Hippocampal formation (tissue), 2 donors: ENCODE measurements at regions not wholly inside any gene's neighbourhood (a gene's known extent, or its start where the extent isn't known, plus 50 kb on each side); places are given as distances from the start of the nearest gene placed in this dataset.

Experiments used
- DNase-seq, 2 donors: peaks; one replicate each; lab custom pipeline; 2025; lab: John Stamatoyannopoulos, UW

GRCh38 chr16:79329166-79329521, 271.4 kb downstream of the MAF start:
- DNase-seq, result peak in 1 of 2 donors; percentile 62

- peak in 1 of 2 donors; percentile 62 for DNase-seq
Measured at GRCh38 chr16:79328402-79329165, 272.0 kb downstream of the MAF start.

- no peak for DNase-seq
Measured at GRCh38 chr16:79327836-79328235, 272.7 kb downstream of the MAF start.

- no peak for DNase-seq
Measured at GRCh38 chr16:79326549-79326948, 274.0 kb downstream of the MAF start.

DNA sequence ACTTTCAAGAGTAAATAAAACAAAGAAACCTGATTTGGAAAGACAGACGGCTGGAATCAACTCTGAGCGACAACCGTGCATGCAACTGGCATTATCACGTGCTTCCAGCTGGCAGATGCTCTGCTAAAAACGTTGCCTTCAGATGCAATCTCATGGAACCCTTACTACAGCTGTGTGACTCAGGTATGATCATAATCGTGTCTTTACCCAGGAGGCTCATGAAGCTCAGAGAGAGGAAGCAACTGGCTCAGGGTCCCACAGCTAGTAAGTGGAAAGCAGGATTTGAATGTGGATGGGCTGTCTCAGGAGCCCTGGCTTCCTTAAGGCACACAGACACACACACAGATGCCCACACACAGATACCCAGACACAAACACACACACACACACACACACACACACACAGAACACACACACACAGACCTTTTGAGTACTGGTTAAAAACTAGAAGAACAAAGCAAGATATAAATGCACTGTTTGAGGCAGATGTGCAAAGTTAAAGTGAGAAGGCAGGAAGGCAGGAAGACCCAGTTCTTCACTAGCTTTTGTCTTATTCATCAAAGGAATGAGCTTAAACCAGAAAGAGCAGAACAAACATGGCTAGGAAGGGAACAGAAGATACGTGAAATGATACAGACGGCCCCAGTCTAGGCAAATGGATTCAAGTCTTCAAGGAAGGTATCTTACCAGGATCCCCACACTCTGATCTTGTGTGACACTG, 275.2 kb downstream of the MAF start:
- DNase-seq, result no peak

DNA sequence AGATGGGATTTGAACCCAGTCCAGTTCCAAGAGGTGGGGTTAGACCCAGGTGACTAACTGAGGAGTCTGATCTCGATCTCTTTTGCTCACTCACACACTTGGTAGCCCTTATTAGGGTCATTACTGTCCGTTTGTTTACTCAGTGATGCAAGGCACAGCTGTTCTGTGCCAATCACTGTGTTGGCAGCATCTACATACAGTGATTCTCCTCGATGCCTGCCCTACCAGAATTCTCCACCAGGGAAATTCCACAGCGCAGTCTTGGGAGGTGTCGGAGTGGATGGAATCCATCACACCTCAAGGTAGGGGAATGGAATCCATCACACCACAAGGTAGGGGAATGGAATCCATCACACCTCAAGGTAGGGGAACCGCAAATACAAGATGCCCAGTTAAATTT, 279.6 kb downstream of the MAF start:
- DNase-seq, result no peak

DNA sequence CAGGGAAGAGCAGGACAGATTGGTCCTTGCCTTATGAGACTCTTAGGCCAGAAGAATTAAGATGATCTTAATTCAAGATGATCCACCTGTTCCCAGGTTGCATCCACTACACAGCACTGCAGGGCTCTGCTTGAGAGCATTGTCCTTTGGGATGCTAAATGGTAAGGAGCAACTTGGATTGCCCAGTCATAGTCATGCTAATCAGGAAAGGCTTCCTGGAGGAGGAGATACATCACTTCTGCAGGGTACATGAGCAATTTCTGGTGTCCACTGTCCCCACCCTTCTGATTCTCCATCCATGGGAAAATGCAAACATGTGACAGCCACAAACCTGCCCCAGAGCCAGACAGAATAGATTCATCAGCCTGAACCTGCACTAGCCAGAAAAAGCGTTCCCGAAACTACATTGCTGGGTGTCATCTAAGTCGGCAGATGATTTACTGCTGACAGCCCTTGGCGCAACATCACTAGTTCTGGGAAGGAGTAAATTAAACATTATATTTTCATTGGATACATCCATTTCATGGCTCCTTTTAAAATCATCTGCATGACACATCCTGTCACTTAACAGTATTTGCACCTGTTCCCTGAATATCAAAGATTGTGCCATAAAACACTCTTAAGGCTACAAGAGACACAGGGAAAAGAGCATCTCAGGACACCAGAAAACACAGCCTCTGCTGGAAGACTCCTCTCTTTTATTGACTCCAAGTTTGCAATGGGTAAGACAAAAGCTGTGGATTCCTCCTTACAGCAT, 282.2 kb downstream of the MAF start:
- DNase-seq, result no peak

DNA sequence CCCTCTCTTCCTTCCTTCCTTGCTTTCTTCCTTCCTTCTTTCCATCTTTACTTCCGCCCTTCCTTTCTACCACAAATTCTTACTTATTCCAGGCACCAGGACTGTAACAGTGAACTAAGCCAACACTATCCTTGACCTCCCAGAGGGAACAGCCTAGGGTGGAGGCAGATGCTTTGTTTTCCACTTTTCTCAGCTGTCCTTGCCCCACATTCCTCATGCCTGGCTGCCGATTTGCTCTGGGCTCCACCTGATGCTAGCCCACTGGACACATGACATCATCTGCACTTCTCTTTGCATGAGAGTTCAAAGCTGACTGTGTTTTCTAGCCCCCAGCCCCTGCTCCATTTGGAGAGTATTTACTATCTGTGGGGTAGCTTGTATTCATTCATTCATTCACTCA, 283.0 kb downstream of the MAF start:
- no peak for DNase-seq

DNA sequence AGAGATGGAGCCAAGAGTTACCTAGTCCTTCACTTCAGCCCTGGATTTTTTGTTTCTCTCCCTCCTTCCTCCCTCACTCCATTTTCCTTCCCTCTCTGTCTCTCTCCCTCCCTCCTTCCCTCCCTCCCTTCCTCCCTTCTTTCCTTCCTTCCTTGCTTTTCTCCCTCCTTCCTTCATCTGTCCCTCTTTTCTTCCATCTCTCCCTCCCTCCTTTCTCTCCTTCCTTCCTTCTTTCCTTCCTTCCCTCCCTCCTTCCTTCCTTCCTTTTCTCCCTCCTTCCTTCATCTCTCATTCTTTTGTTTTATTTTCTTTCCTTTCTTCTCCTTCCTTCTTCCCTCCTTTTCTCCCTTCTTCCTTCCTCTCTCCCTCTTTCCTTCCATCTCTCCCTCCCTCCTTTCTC, 283.5 kb downstream of the MAF start:
- no peak for DNase-seq

DNA sequence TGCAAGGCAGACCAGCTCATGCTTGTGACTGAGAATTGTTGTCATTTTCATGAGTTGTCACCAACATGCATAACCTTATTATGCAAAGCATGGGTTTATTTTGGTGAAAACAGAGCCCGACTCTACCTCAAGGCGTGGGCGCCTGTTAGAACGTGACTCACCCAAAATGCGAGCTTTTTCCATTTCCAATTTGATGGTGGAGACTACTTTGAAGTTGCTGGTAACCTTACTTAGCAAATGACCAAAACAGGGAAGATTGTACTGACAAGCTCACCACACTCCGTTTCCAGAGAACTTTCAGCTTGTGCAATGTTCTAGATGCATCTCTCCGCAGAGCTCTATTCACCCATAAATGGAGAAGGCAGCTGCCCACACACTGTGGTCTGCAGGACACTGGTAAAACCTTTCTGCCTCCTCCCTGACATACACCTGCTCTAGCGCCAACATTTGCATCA, 284.5 kb downstream of the MAF start:
- DNase-seq, result no peak

DNA sequence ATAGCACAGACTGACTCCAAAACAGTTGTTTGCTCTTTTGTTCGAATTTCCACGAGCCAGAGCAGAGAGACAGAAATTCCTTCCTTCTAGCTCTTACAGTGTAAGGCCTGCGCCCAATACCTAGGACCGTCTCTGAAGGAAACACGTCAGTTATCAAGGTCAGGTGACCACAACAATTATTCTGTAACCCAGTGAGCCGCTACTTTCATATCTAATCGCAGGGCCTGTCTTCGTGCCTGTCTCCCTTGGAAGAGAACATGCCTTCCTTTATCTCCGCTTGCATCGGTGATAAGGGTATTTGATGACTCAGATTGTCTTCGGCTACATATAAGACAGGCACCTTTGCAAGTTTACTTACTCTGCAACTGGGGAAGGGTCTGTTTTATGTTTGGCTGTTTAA, 288.0 kb downstream of the MAF start:
- DNase-seq, result no peak

DNA sequence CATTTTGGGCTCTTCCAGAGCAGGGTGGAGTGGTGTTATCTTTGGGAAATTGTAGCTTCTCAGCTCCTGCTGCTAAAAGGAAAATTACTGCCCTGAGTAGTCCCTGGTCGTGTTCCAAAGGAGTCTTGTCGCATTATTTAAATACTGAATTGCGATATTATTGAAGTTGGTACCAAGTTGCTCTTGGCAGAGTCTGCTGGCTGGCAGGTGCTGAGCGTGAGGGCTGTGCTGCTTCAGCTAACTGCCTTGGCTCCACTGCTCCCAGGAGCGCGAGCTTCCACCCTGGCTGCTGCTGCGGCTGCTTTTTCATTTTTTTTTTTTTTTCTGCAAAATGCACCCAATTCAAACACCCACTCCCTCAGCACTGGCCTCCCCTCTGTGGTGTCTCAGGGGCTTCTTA, 289.8 kb downstream of the MAF start:
- DNase-seq, result no peak

DNA sequence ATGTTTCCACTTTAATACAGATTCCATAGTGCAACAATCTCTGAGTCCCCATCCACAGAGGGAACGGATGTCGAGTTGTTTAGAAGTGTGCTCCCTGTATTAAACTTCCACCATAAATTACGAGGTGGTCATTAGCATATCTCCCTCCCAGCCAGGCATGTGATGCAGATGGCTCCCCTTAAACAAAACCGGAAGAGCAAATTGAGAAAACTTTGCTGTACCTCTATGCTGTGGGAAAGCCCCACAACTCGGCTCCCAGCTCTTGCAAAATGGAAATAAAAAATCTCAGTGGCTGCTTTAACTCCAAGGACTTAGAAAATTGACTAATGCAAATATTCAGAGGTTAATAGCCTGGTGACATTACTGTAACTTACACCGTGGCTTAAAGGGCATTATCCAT, 290.9 kb downstream of the MAF start:
- DNase-seq, result no peak

GRCh38 chr16:79307214-79307613, 293.3 kb downstream of the MAF start:
- DNase-seq, result peak in 1 of 2 donors; percentile 48

GRCh38 chr16:79305074-79305473, 295.5 kb downstream of the MAF start:
- no peak for DNase-seq

- DNase-seq, result no peak
Measured at GRCh38 chr16:79303959-79304387, 296.6 kb downstream of the MAF start.

DNA sequence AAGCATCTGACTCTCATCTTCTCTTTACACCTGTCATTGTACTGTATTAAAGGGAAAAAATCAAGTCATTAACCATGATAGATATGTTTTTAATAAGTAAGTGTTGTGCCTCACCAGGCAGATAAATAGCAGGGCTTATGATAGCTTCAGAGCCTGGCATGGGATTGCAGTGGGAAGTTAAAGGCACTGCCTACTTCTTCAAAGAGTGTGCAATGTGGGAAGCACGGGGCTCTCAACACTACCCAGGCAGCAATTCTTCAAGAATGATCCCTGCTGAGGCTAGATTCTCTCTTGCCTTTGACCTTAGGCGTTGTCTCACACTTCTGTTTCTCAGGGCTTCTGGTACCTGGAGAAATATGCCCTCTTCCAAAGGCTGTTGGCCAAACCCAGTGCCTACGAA, 297.3 kb downstream of the MAF start:
- no peak for DNase-seq

GRCh38 chr16:79302731-79303130, 297.8 kb downstream of the MAF start:
- DNase-seq, result no peak

- DNase-seq, result no peak
Measured at GRCh38 chr16:79301051-79301450, 299.5 kb downstream of the MAF start.

DNA sequence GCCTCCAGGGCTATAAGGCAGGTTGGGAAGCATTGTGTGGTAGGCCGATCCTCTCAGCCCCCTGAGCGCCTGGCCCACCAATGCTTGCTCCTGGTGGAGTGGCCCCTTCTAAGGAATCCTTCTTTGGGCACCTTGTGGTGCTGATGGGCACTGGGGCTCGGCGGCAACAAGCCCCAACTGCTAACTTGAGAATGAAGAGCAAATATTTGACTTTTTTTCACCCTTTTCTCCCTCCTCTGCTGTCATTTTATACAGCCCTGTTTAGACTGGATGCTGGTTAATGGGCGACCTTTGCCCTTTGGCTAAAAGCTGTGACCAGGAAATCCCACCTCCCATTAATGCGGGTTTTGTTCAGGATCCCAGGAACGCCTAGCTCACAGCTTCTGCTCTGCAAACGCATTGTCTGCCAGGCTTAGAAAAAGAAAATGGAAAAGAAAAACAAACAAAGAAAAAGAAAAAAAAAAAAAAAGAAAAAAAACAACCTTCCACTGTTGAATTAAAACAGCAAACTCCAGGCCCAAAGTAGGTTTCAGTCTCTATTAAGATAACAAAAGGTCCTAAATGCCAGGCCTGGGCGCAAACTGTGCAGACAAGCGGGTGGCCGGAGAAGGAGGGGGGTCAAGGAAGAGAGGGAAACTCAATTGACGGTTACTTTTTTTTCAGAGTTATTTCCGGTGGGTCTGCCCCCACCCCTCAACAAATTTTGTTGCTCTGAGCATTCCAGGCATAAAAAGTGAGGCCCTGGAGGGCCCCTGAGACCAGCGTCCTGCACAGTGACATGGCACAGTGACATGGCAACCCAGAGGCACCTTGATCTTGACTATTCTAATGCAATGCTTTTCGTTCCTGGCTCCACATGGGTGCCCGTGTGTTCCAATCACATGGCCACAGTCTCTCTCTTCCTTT, 301.4 kb downstream of the MAF start:
- no peak for DNase-seq

DNA sequence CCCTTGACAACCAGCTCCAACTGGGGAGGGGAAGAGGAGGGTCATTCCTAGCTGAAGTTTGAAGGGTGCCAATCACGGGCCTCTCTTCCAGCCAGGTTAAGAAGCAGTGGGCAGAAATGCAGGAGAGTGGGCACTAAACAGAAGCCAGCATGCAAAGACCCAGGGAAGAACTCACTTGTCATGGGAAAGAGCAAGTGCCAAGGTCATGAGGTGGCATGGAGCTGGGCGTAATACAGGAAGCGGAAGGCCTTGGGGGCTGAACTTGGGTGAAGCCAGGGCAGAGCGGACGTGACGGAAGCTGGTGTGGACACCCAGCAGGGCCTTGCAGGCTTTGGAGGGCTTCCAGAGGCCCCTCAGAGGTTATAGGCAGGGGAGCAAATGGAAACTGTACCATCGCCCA, 302.1 kb downstream of the MAF start:
- no peak for DNase-seq

DNA sequence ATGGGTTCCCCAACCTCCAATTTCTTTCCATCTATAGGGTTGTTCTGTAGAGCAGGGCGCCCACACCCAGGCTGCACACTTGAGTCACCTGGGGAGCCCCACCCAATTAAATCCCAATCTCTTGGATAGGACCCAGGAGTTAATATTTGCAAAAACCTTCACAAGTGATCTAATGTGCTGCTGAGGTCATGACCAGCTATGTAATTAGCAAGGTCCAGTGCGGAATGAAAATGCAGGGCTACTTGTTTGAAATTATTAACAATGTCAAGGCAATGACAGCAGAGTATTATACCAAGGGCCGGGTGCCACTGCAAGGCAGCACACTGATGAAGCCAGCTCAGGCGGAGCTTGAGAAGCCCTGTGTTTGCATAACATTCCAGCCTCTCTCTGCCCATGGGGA, 302.7 kb downstream of the MAF start:
- no peak for DNase-seq
